ENCODE measurements at regions not wholly inside any gene's neighbourhood (a gene's known extent, or its start where the extent isn't known, plus 50 kb on each side); places are given as distances from the start of the nearest gene placed in this dataset.

GRCh38 chr10:28808693-28809092 lies 131.4 kb downstream of the BAMBI start:
- no peaks in the 10 kb centered on the region for H3K79me2 ChIP-seq (ENCODE audit: insufficient read depth, low read length)
- no peaks in the 10 kb centered on the region for H3K9me3 ChIP-seq (replicated peaks in 1 of 2; ENCODE audit: control insufficient read depth in 1 of 2, insufficient read depth in 1 of 2, low read length in 2 of 2)
- peaks cover 4 to 14% (median 13%) of the 10 kb centered on the region in 3 donors for H3K27me3 Mint-ChIP-seq (ENCODE audit: low read depth in 3 of 3)
- H3K27ac ChIP-seq (ENCODE audit: low read depth in 1 of 2, low read length in 2 of 2), result no peak overlapping the region
- H3K36me3 Mint-ChIP-seq, result no peaks in the 10 kb centered on the region
- peaks cover 12% of the 10 kb centered on the region for H3K4me1 Mint-ChIP-seq
- H3K27me3 ChIP-seq (ENCODE audit: control insufficient read depth in 2 of 2, insufficient read depth in 2 of 2, low read length in 2 of 2), result peaks cover 0 to 2% of the 10 kb centered on the region in 2 donors
- H3K9ac ChIP-seq (ENCODE audit: insufficient read depth, low read length, poor library complexity, severe bottlenecking), result no peak overlapping the region
- no peak overlapping the region for H3K27ac Mint-ChIP-seq
- DNase-seq, result no peak
- intact Hi-C loops (cut with micrococcal nuclease), result no loop called here
- TF ChIP-seq, protein P1, sequence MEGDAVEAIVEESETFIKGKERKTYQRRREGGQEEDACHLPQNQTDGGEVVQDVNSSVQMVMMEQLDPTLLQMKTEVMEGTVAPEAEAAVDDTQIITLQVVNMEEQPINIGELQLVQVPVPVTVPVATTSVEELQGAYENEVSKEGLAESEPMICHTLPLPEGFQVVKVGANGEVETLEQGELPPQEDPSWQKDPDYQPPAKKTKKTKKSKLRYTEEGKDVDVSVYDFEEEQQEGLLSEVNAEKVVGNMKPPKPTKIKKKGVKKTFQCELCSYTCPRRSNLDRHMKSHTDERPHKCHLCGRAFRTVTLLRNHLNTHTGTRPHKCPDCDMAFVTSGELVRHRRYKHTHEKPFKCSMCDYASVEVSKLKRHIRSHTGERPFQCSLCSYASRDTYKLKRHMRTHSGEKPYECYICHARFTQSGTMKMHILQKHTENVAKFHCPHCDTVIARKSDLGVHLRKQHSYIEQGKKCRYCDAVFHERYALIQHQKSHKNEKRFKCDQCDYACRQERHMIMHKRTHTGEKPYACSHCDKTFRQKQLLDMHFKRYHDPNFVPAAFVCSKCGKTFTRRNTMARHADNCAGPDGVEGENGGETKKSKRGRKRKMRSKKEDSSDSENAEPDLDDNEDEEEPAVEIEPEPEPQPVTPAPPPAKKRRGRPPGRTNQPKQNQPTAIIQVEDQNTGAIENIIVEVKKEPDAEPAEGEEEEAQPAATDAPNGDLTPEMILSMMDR (IDR thresholded peaks at IDR 0.05), result no peak
- no peaks in the 10 kb centered on the region for H4K20me1 ChIP-seq (ENCODE audit: insufficient read depth, low read length)
- no peak overlapping the region for H3K4me3 ChIP-seq (replicated peaks in 1 of 3; ENCODE audit: low read depth in 2 of 3, low read length in 3 of 3)
- H3K4me2 ChIP-seq (replicated peaks; ENCODE audit: extremely low read depth, low read length, poor library complexity, severe bottlenecking), result no peak overlapping the region
- no peaks in the 10 kb centered on the region for H3K36me3 ChIP-seq (replicated peaks in 1 of 2; ENCODE audit: control insufficient read depth in 1 of 2, insufficient read depth in 2 of 2, low read length in 2 of 2)
- no CpG with 5 or more reads among the region's 6 CpGs for WGBS (ENCODE audit: insufficient coverage)
- H3K4me3 Mint-ChIP-seq, result no peak overlapping the region
- H3K9me3 Mint-ChIP-seq, result peaks cover 0 to 4% (median 2%) of the 10 kb centered on the region in 7 donors
- H2AFZ ChIP-seq (ENCODE audit: insufficient read depth, low read depth, low read length, poor library complexity, severe bottlenecking), result no peak overlapping the region
- H3K4me1 ChIP-seq (ENCODE audit: control insufficient read depth in 1 of 2, insufficient read depth in 2 of 2, low read length in 2 of 2), result peaks cover 0 to 25% of the 10 kb centered on the region in 2 donors

- H3K27me3 ChIP-seq (ENCODE audit: control insufficient read depth in 2 of 2, insufficient read depth in 2 of 2, low read length in 2 of 2), result peaks cover 0 to 2% of the 10 kb centered on the region in 2 donors
- H3K27ac ChIP-seq (ENCODE audit: low read depth in 1 of 2, low read length in 2 of 2), result no peak overlapping the region
- WGBS (ENCODE audit: insufficient coverage), result 20% methylated on average over 1 of the region's 10 CpGs
- DNase-seq, result no peak
- no peaks in the 10 kb centered on the region for H3K79me2 ChIP-seq (ENCODE audit: insufficient read depth, low read length)
- H3K36me3 ChIP-seq (replicated peaks in 1 of 2; ENCODE audit: control insufficient read depth in 1 of 2, insufficient read depth in 2 of 2, low read length in 2 of 2), result no peaks in the 10 kb centered on the region
- H4K20me1 ChIP-seq (ENCODE audit: insufficient read depth, low read length), result no peaks in the 10 kb centered on the region
- no peak overlapping the region for H3K4me2 ChIP-seq (replicated peaks; ENCODE audit: extremely low read depth, low read length, poor library complexity, severe bottlenecking)
- Mint-ChIP-seq H3K4me3 (no peak overlapping the region), H3K27ac (peak overlapping the region in 1 of 7 donors; percentile 19), H3K27me3 (ENCODE audit: low read depth in 3 of 3) (peaks cover 4 to 14% (median 13%) of the 10 kb centered on the region in 3 donors), H3K9me3 (peaks cover 0 to 10% (median 5%) of the 10 kb centered on the region in 7 donors), H3K36me3 (no peaks in the 10 kb centered on the region), H3K4me1 (peaks cover 12% of the 10 kb centered on the region)
- peaks cover 0 to 25% of the 10 kb centered on the region in 2 donors for H3K4me1 ChIP-seq (ENCODE audit: control insufficient read depth in 1 of 2, insufficient read depth in 2 of 2, low read length in 2 of 2)
- TF ChIP-seq, protein P1 (IDR thresholded peaks at IDR 0.05), result no peak
- no peak overlapping the region for H2AFZ ChIP-seq (ENCODE audit: insufficient read depth, low read depth, low read length, poor library complexity, severe bottlenecking)
- H3K9ac ChIP-seq (ENCODE audit: insufficient read depth, low read length, poor library complexity, severe bottlenecking), result no peak overlapping the region
- H3K9me3 ChIP-seq (replicated peaks in 1 of 2; ENCODE audit: control insufficient read depth in 1 of 2, insufficient read depth in 1 of 2, low read length in 2 of 2), result no peaks in the 10 kb centered on the region
- intact Hi-C loops (cut with micrococcal nuclease), result no loop called here
- no peak overlapping the region for H3K4me3 ChIP-seq (replicated peaks in 1 of 3; ENCODE audit: low read depth in 2 of 3, low read length in 3 of 3)
Observed at GRCh38 chr10:28810057-28810870, 132.9 kb downstream of the BAMBI start.
